HG03108 (cell line): ENCODE measurements at regions not wholly inside any gene's neighbourhood (a gene's known extent, or its start where the extent isn't known, plus 50 kb on each side); places are given as distances from the start of the nearest gene placed in this dataset.
"Not testable (repeated sequence)": the region's sequence is repeated elsewhere in the genome, so short reads cannot be mapped to it uniquely, and the experiment has no call there.

Experiments
- ATAC-seq: cut with Tn5 transposase; IDR thresholded peaks from one replicate; pipeline ENCODE4 v1.9.1; 2021; ENCODE audit warnings: moderate library complexity; ENCODE audit not compliant: unreplicated experiment

GRCh38 chr1:38614861-38615260, 244.7 kb downstream of the RRAGC start:
- no peak for ATAC-seq

GRCh38 chr1:38613996-38614395, 245.6 kb downstream of the RRAGC start:
- no peak for ATAC-seq

GRCh38 chr1:38612951-38613350, 246.6 kb downstream of the RRAGC start:
- ATAC-seq = no peak

- no peak for ATAC-seq
Measured at GRCh38 chr1:38611664-38612211, 247.8 kb downstream of the RRAGC start.

- no peak for ATAC-seq
Measured at GRCh38 chr1:38609166-38610025, 250.2 kb downstream of the RRAGC start.

GRCh38 chr1:38608202-38608864, 251.2 kb downstream of the RRAGC start:
- ATAC-seq = no peak

- no peak for ATAC-seq
Measured at GRCh38 chr1:38607526-38607925, 252.0 kb downstream of the RRAGC start.

- ATAC-seq = no peak
Measured at GRCh38 chr1:38605063-38605462, 254.5 kb downstream of the RRAGC start.

- no peak for ATAC-seq
Measured at GRCh38 chr1:38603907-38604306, 255.7 kb downstream of the RRAGC start.

- no peak for ATAC-seq
Measured at GRCh38 chr1:38600905-38601304, 258.7 kb downstream of the RRAGC start.

GRCh38 chr1:38600286-38600685, 259.3 kb downstream of the RRAGC start:
- no peak for ATAC-seq

- no peak for ATAC-seq
Measured at GRCh38 chr1:38598118-38598517, 261.5 kb downstream of the RRAGC start.

- ATAC-seq = no peak
Measured at GRCh38 chr1:38589036-38589435, 270.5 kb downstream of the RRAGC start.

GRCh38 chr1:38587766-38588165, 271.8 kb downstream of the RRAGC start:
- no peak for ATAC-seq

- ATAC-seq = no peak
Measured at GRCh38 chr1:38586993-38587646, 272.5 kb downstream of the RRAGC start.

- ATAC-seq = no peak
Measured at GRCh38 chr1:38585971-38586370, 273.6 kb downstream of the RRAGC start.

- no peak for ATAC-seq
Measured at GRCh38 chr1:38585460-38585859, 274.1 kb downstream of the RRAGC start.

GRCh38 chr1:38584448-38585355, 274.9 kb downstream of the RRAGC start:
- ATAC-seq = no peak

GRCh38 chr1:38583287-38583686, 276.3 kb downstream of the RRAGC start:
- ATAC-seq = not testable (repeated sequence)

GRCh38 chr1:38581396-38581795, 278.2 kb downstream of the RRAGC start:
- no peak for ATAC-seq
